WERI-Rb-1 (cell line): ENCODE measurements at regions not wholly inside any gene's neighbourhood (a gene's known extent, or its start where the extent isn't known, plus 50 kb on each side); places are given as distances from the start of the nearest gene placed in this dataset.

Experiments used
- DNase-seq: peaks from one replicate; pipeline ENCODE4 v3.0.0-alpha.2; 2020
- H3K27ac ChIP-seq: fragments of 250-450 bp; sonication (Bioruptor Pico); 2 replicates; pipeline ENCODE4 v1.5.1; 2020; ENCODE audit warnings: mild to moderate bottlenecking, moderate library complexity
- H3K27me3 ChIP-seq: fragments of 250-450 bp; sonication (Bioruptor Pico); 2 replicates; pipeline ENCODE4 v1.5.1; 2021; ENCODE audit warnings: mild to moderate bottlenecking, low read depth, moderate library complexity; ENCODE audit not compliant: insufficient read depth, severe bottlenecking
- H3K36me3 ChIP-seq: fragments of 250-450 bp; sonication (Bioruptor Pico); 2 replicates; pipeline ENCODE4 v1.5.1; 2020; ENCODE audit warnings: mild to moderate bottlenecking, moderate library complexity
- H3K4me3 ChIP-seq: 2 replicates; pipeline ENCODE4 v1.5.1; 2011; ENCODE audit warnings: low read depth, mild to moderate bottlenecking, control low read depth, low read length
- H3K9me3 ChIP-seq: fragments of 250-450 bp; sonication (Bioruptor Pico); 2 replicates; pipeline ENCODE4 v1.5.1; 2021; ENCODE audit warnings: mild to moderate bottlenecking, moderate library complexity; ENCODE audit not compliant: severe bottlenecking
- TF ChIP-seq, protein P1 (sequence below): IDR thresholded peaks from 2 replicates; pipeline ENCODE4 v1.5.1; 2011; ENCODE audit warnings: low read depth, mild to moderate bottlenecking, control low read depth, inconsistent platforms, low read length

GRCh38 chr14:82190742-82191141 is 657.1 kb upstream of the SEL1L start:
- TF ChIP-seq, protein P1, sequence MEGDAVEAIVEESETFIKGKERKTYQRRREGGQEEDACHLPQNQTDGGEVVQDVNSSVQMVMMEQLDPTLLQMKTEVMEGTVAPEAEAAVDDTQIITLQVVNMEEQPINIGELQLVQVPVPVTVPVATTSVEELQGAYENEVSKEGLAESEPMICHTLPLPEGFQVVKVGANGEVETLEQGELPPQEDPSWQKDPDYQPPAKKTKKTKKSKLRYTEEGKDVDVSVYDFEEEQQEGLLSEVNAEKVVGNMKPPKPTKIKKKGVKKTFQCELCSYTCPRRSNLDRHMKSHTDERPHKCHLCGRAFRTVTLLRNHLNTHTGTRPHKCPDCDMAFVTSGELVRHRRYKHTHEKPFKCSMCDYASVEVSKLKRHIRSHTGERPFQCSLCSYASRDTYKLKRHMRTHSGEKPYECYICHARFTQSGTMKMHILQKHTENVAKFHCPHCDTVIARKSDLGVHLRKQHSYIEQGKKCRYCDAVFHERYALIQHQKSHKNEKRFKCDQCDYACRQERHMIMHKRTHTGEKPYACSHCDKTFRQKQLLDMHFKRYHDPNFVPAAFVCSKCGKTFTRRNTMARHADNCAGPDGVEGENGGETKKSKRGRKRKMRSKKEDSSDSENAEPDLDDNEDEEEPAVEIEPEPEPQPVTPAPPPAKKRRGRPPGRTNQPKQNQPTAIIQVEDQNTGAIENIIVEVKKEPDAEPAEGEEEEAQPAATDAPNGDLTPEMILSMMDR, result no peak
- no peaks in the 10 kb centered on the region for H3K9me3 ChIP-seq
- H3K27ac ChIP-seq, result no peak overlapping the region
- DNase-seq, result no peak
- H3K36me3 ChIP-seq, result no peaks in the 10 kb centered on the region
- H3K4me3 ChIP-seq, result no peak overlapping the region
- no peaks in the 10 kb centered on the region for H3K27me3 ChIP-seq

- Histone ChIP-seq H3K27ac (no peak overlapping the region), H3K27me3 (no peaks in the 10 kb centered on the region), H3K4me3 (no peak overlapping the region), H3K36me3 (no peaks in the 10 kb centered on the region), H3K9me3 (no peaks in the 10 kb centered on the region)
- DNase-seq, result no peak
- TF ChIP-seq, protein P1, result no peak
These were observed 658.7 kb upstream of the SEL1L start for GRCh38 chr14:82192387-82192786.

DNA sequence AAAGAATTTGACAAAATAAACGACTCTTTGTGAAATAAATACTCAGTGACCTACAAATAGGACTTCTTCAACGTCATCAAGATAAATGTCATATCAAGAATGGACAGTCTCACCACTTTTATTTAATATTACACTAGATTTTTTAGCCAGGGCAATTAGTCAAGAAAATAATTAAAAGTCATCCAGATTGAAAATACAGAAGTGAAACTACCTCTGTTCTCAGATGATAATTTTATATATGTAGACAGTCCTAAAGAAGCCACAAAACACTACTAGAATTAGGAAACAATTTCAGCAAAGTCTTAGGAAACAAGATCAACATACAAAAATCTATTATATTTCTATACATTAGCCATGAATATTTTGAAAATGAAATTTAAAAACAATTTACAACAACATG is 689.6 kb upstream of the SEL1L start:
- DNase-seq, result no peak

DNA sequence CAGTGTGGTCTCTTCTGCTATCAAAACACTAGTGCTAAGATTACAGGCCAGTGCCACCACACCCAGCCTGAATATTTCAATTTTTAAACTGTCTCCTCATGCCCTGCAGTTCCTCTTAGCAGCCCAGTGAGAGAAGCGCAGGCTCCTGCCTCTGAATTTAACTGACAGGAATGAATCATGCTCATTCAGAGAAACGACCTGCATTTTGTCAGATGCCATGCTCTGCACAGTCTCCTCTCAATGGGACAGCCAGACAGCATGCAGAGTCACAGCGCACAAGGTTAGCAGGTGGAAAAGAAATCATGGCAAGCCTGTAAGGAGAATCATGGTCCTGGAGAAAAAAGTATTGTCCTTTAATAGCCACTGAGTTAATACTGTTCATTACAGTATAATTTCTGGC is 691.0 kb upstream of the SEL1L start:
- no peaks in the 10 kb centered on the region for H3K27me3 ChIP-seq
- H3K27ac ChIP-seq, result no peak overlapping the region
- no peak overlapping the region for H3K4me3 ChIP-seq
- TF ChIP-seq, protein P1, result no peak
- no peak for DNase-seq
- H3K36me3 ChIP-seq, result no peaks in the 10 kb centered on the region
- H3K9me3 ChIP-seq, result no peaks in the 10 kb centered on the region

More for the DNA sequence above, 689.6 kb upstream of the SEL1L start:
- TF ChIP-seq, protein P1, result no peak
- no peak overlapping the region for H3K27ac ChIP-seq
- no peaks in the 10 kb centered on the region for H3K36me3 ChIP-seq
- H3K4me3 ChIP-seq, result no peak overlapping the region
- H3K27me3 ChIP-seq, result no peaks in the 10 kb centered on the region
- no peaks in the 10 kb centered on the region for H3K9me3 ChIP-seq

GRCh38 chr14:82230748-82231147 is 697.1 kb upstream of the SEL1L start:
- H3K9me3 ChIP-seq, result no peaks in the 10 kb centered on the region
- H3K27ac ChIP-seq, result no peak overlapping the region
- TF ChIP-seq, protein P1, result no peak
- no peak for DNase-seq
- no peak overlapping the region for H3K4me3 ChIP-seq
- H3K27me3 ChIP-seq, result no peaks in the 10 kb centered on the region
- no peaks in the 10 kb centered on the region for H3K36me3 ChIP-seq

DNA sequence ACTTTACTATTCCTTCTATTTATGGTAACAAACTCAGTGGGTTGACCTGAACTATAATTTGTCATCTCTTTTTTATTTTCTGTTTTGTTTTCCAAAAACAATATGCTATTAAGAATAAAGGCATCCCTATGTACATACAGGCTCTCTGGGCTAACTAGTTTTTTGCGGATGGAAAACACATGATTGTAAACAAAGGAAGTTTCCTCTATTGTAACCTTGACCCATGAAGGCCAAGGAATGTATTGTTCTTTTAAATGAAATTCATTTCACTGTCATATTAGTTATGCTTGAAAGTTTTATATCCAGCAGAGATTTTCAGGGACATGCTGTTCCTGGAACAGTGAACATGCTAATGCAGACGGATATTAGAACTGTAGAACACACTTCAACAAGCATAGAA is 705.0 kb upstream of the SEL1L start:
- Histone ChIP-seq H3K36me3 (no peaks in the 10 kb centered on the region), H3K27me3 (no peaks in the 10 kb centered on the region), H3K27ac (no peak overlapping the region), H3K4me3 (no peak overlapping the region), H3K9me3 (no peaks in the 10 kb centered on the region)
- DNase-seq, result no peak
- TF ChIP-seq, protein P1, result no peak
